HG03045 (cell line): ENCODE measurements at regions not wholly inside any gene's neighbourhood (a gene's known extent, or its start where the extent isn't known, plus 50 kb on each side); places are given as distances from the start of the nearest gene placed in this dataset.
"Not testable (repeated sequence)": the region's sequence is repeated elsewhere in the genome, so short reads cannot be mapped to it uniquely, and the experiment has no call there.

Experiments
- ATAC-seq: cut with Tn5 transposase; IDR thresholded peaks from one replicate; pipeline ENCODE4 v1.9.1; 2021; ENCODE audit warnings: mild to moderate bottlenecking, moderate library complexity; ENCODE audit not compliant: unreplicated experiment

DNA sequence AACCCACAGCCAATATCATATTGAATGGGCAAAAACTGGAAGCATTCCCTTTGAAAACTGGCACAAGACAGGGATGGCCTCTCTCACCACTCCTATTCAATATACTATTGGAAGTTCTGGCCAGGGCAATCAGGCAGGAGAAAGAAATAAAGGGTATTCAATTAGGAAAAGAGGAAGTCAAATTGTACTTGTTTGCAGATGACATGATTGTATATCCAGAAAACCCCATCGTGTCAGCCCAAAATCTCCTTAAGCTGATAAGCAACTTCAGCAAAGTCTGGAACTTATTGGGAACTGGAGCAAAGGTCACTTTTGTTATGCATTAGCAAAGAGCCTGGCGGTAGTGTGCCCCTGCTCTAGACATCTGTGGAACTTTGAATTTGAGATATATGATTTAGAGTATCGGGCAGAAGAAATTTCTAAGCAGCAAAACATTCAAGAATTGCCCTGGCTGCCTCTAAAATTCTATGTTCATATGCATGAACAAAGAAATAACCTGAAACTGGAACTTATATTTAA, 53.4 kb upstream of the PSMA1 start:
- ATAC-seq = not testable (repeated sequence)

DNA sequence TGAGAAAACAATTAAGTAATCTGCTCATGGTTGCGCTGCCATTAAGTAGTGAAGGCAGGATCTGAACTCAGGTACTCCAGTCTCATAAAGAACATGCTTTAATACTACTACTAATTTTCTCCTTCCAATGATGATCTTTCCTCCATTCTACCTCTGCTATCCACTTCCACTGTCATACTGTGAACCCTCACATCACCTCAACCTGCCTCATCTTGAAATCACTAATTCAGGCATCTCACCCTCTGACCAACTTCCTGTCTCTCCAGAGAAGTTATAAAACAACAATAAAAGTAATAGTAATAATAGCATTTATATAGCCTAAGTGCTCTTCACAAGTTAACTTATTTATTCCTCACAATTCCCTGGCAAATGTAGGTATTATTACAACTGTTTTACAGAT, 57.1 kb upstream of the PSMA1 start:
- ATAC-seq = no peak

DNA sequence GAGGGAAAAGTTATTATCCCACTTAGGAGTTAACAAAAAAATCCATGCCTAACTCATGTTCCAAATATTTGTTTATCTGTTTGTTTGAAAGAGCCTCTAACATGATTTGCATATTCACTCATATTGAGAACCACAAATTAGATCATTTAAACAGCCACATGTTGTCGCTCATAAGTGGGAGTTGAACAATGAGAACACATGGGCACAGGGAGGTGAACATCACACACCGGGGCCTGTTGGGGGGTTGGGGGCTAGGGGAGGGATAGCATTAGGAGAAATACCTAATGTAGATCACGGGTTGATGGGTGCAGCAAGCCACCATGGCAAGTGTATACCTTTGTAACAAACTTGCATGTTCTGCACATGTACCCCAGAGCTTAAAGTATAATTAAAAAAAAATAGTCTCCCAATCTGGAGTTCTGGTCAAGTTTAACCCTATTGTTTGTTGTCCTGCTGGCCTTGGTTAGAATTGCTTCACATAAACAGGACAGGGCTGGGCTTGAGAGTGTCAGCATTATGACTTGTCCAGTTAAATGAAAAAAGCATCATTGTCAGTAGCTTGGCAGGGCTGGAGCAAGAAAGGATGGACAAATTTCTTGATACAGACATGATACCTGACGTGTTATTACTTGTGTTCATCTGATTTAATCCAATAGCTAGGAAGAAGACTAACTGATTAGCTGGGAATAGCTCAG, 57.8 kb upstream of the PSMA1 start:
- no peak for ATAC-seq

DNA sequence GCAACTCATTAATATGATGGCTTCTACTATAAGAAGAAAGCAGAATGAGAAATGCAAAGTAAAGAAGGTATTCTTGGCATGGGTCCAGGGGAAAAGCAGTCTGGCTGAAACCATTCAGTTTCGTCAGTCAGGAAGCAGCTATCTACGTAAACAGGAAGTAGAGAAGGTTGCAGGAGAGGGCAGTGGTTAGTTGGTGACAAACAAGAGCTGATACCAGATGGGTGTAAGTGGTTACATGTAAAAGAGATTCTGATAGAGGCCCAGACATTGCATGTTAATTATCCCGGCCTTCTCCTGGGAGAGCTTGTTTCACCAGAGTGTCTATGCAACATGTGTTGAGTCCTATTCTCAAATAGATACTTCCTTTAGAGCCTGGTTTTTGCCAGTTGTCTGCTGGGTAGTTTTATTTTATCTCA, 58.4 kb upstream of the PSMA1 start:
- peak; percentile 99 for ATAC-seq

DNA sequence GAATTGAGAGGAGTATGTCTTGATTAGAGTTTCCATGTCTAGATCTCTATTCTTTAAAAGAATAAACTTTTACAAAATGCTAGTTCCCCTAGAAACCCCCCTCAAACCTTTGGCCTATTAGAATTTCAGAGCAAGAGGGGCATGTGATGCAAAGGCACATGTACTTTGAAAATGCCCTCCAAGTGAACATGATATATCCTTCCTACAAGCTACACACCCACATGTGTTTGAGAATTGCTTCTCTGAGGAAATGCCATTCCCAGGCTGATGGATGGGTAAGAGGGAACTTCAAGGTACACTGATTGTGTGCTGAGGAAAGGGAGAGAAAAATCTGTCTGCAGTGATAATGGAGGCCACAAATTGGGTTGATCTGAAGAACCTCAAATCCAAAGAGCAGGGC, 59.5 kb upstream of the PSMA1 start:
- no peak for ATAC-seq

DNA sequence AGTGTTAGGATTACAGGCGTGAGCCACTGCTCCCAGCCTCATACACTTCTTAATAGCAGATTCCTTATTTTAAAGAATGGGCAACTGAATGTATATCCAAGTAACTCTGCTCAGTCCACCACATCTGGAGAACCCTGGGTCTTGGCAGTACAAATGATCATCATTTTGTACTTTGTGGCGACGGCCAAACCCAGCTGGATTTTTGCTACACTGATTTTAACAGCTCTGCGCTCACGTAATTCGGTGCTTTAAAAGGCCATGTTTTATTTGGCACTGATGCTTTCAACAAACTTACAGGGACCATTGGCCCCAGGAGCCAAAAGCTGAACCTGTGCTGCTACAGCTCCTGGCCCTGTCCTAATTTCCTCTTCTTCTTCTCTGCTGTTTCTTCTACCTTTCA, 60.8 kb upstream of the PDE3B start:
- ATAC-seq = no peak

DNA sequence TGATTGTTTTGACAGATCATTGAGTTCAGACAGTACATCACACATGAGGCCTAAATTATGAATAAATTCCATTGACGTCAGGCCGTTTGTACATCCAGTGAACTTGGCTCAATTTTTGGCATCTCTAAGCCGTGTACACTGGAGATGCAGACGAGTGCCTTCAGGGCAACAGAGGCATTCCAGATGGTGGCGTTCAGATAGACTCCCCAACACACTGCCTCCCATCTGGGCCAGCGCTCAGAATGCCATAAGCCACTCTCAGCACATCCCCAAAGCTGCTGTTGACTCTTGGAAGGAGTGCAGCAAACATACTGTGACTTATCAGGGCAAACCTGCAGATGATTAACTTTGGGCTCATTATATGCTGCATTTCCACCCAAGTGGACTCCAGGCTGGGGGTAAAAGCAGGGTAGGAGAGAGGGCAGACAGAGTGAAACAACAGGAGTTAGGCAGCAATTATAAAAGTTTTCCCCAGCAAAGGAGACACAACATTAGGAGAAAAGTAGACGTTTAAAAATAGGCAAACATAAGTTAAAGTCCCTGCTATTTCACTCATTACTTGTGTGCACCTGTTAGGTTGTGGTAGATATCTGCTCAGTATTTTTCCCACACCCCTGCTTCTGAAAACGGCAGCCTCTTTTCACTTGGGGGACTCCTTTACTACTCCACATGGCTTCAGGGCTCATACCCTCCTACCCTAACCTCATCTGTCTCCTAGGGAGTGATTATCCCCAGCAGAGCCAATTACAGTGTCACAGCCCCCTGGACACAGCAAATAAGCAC, 60.2 kb upstream of the PDE3B start:
- ATAC-seq = no peak

DNA sequence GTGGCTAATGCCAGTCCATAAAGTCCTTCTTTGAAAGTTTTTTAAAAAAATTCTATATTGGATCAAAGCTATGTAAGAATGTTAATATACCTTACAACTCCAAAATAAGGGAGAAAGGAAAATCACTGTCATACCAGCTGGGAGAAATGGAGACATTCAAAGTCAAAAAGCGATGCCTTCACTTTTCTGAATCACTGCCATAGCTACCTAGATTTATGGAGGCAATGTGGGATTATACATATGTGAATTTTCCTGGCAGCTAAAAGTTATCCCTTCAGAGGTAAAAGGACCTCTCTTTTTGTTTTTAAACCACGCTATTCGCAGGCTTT, 59.6 kb upstream of the PDE3B start:
- ATAC-seq = no peak

DNA sequence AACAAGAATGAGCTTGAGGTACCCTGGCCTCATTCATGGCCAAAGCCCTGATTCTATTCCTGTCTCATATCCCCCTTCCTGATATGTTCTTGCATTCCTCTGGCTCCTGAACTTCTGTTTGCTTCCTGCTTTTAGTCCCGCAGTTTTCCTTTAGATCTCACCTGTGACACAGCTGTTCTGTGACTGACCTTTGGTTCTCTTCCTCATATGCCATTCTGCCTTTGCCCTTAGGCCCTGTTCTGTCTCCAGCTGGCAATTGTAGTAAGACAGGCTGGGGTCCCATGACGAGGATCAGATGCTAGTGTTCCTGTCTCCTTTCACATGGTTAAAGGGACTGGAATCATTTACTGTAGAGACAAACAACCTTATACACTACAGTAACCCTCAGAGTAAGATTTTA, 59.0 kb upstream of the PDE3B start:
- no peak for ATAC-seq

DNA sequence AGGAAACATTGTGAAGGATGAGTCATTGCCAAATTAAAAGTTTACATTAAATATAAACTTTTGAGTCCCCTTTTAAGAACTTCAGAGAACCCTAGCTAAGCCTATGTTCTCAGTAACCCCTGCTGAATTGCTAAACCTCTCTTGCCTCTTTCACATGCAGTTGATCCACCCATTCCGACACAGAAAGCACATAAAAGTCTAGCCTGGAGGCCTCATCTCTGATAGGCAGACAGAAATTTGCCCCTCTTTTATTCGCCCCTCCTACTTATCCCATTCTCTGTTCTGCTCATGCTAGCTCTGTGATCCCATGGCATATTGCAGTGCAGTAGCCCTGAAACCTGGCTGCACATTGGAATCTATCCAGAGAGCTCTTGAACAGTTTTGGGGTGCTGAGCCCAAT, 58.2 kb upstream of the PDE3B start:
- no peak for ATAC-seq

DNA sequence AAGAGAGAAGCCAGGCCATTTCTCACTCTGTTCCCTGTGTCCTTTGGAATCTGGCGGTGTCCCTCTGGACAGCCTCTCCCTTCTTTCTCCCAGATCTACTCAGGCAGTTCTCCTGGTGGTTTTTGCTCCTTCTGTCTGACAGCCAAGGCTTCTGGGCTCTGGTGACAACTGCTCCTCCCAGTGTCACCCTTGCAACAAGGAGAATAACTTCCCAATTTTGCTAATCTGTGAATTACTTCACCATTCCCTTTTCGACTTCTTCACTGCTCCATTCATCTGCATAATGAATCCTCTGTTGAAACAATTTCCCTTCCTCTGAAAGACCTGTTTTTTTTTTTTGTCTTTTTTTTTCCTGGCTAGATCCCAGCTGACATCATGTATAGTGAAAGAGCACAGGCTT, 56.3 kb upstream of the PDE3B start:
- ATAC-seq = no peak

DNA sequence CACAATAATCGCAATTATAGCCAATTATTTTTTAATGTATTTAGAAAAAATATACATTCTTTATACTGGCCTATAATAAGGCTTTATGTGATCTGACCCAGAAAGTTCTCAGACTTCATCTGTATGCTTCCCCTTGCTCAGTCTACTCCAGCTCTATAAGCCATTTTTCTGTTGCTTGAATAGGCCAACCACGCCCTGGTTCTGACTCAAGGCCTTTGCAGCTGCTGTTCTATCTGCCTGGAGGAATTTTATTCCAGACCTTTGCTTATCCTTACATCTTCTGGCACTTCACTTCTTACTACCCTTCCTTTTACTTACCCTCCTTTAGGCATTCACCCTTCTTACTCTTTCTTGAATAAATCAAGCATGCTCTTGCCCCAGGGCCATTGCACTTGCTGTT, 54.9 kb upstream of the PDE3B start:
- no peak for ATAC-seq

DNA sequence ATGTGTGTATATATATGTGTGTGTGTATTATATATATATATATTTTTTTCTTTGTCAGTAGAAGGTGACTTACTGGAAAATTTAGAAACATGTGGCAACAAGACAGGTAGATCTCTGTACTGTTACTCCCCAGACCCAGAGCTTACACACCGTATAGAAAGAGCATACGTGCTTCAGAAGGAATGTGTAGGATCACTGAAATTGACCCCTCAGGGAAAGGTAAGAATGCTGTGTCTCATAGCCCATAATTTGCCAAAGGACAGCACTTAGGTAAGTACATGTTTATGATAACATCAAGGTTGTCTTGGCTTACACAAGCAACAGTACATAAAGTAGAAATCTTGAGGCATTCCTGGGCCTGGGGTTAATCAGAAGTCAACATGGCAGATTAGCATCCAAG, 54.2 kb upstream of the PDE3B start:
- ATAC-seq = no peak

DNA sequence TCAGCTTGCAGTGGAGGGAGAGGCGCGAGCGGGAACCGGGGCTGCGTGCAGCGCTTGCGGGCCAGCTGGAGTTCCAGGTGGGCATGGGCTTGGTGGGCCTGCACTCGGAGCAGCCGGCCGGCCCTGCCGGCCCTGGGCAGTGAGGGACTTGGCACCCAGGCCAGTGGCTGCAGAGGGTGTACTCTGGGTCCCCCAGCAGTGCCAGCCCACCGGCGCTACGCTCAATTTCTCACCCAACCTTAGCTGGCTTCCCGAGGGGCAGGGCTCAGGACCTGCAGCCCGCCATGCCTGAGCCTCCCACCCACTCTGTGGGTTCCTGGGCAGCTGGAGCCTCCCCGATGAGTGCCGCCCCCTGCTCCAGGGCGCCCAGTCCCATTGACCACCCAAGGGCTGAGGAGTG, 52.6 kb upstream of the PDE3B start:
- not testable (repeated sequence) for ATAC-seq

DNA sequence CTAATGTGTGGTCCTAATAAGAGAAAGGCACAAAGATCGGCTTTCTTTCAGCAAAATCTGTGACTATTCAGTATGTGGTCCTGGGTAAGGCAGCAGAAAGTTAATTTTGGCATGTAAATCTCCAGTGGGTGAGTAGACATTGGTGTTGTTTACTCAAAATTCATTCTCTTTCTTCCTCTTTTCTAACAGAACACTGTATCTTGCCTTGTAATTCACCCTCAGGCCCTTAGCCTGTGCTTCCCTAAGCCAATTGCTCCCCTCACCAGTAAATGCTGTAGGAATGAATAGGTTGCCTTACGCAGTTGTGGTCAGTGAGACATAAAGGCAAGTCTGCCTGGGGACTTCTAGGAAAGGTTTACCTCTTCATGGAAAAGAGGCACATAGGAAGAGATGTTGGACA, 49.9 kb upstream of the PDE3B start:
- ATAC-seq = no peak
